HEK293T (cell line): ENCODE measurements at regions not wholly inside any gene's neighbourhood (a gene's known extent, or its start where the extent isn't known, plus 50 kb on each side); places are given as distances from the start of the nearest gene placed in this dataset.

Experiments used
- ARNT ChIP-seq: fragments of 450-650 bp; IDR thresholded peaks from 2 replicates; pipeline ENCODE4 v1.6.1; 2017; ENCODE audit warnings: mild to moderate bottlenecking
- BHLHE40 ChIP-seq: fragments of 450-650 bp; IDR thresholded peaks from 2 replicates; pipeline ENCODE4 v1.6.1; 2016; ENCODE audit warnings: mild to moderate bottlenecking, moderate library complexity, borderline replicate concordance
- CTBP1 ChIP-seq: fragments of 450-650 bp; IDR thresholded peaks from 2 replicates; pipeline ENCODE4 v1.6.1; 2016; ENCODE audit warnings: borderline replicate concordance
- ELF4 ChIP-seq: fragments of 450-650 bp; IDR thresholded peaks from 2 replicates; pipeline ENCODE4 v1.6.1; 2017; ENCODE audit warnings: antibody characterized with exemption
- FOXA1 ChIP-seq: fragments of 450-650 bp; IDR thresholded peaks from 2 replicates; pipeline ENCODE4 v1.6.1; 2016; ENCODE audit warnings: mild to moderate bottlenecking
- FOXK2 ChIP-seq: fragments of 450-650 bp; IDR thresholded peaks from 2 replicates; pipeline ENCODE4 v1.6.1; 2016; ENCODE audit warnings: mild to moderate bottlenecking
- FOXM1 ChIP-seq: fragments of 450-650 bp; IDR thresholded peaks from 2 replicates; pipeline ENCODE4 v1.6.1; 2017; ENCODE audit warnings: mild to moderate bottlenecking, borderline replicate concordance
- L3MBTL2 ChIP-seq: fragments of 450-650 bp; conservative IDR thresholded peaks from 2 replicates; pipeline ENCODE4 v1.6.1; 2016; ENCODE audit warnings: mild to moderate bottlenecking
- LEF1 ChIP-seq: fragments of 450-650 bp; IDR thresholded peaks from 2 replicates; pipeline ENCODE4 v1.6.1; 2017; ENCODE audit warnings: mild to moderate bottlenecking, borderline replicate concordance
- NFRKB ChIP-seq: fragments of 450-650 bp; IDR thresholded peaks from 2 replicates; pipeline ENCODE4 v1.6.1; 2016; ENCODE audit warnings: mild to moderate bottlenecking, moderate library complexity
- PKNOX1 ChIP-seq: fragments of 450-650 bp; IDR thresholded peaks from 2 replicates; pipeline ENCODE4 v1.6.1; 2016
- SP1 ChIP-seq: fragments of 450-650 bp; IDR thresholded peaks from 2 replicates; pipeline ENCODE4 v1.6.1; 2017
- SUZ12 ChIP-seq: fragments of 450-650 bp; IDR thresholded peaks from 2 replicates; pipeline ENCODE4 v1.6.1; 2016; ENCODE audit warnings: mild to moderate bottlenecking
- TARDBP ChIP-seq: fragments of 450-650 bp; IDR thresholded peaks from 2 replicates; pipeline ENCODE4 v1.6.1; 2016

GRCh38 chr1:59027177-59027576 is 243.3 kb upstream of the JUN start:
- TF ChIP-seq ARNT (no peak), FOXM1 (no peak), SUZ12 (no peak), ELF4 (no peak), CTBP1 (no peak), TARDBP (no peak), FOXK2 (no peak), PKNOX1 (no peak), L3MBTL2 (no peak), BHLHE40 (no peak), FOXA1 (no peak), LEF1 (no peak), NFRKB (no peak), SP1 (no peak)
